OCI-LY3 (cell line): ENCODE measurements at regions not wholly inside any gene's neighbourhood (a gene's known extent, or its start where the extent isn't known, plus 50 kb on each side); places are given as distances from the start of the nearest gene placed in this dataset.

ENCODE experiments used
- H2AFZ ChIP-seq: fragments of 200-600, 300-600 bp; shearing (Covaris generic); 2 replicates; pipeline ENCODE4 v1.6.0; 2014; ENCODE audit warnings: antibody characterized with exemption, low read depth, low read length
- H3K27ac ChIP-seq: fragments of 200-600, 300-600 bp; sonication (generic); 2 replicates; pipeline ENCODE4 v1.5.1; 2014; ENCODE audit warnings: mild to moderate bottlenecking, low read length, moderate library complexity, mixed read lengths
- H3K27me3 ChIP-seq: fragments of 200-600, 300-600 bp; sonication (generic); 2 replicates; pipeline ENCODE4 v1.6.1; 2014; ENCODE audit warnings: low read depth, low read length, mixed read lengths
- H3K36me3 ChIP-seq: fragments of 200-600, 300-600 bp; sonication (generic); replicated peaks from 2 replicates; pipeline ENCODE3; 2014; ENCODE audit warnings: low read depth, low read length, mixed read lengths
- H3K4me1 ChIP-seq: fragments of 300-600, 200-600 bp; sonication (generic); 2 replicates; pipeline ENCODE4 v1.6.1; 2014; ENCODE audit warnings: low read length, mixed read lengths
- H3K4me2 ChIP-seq: fragments of 200-600, 300-600 bp; sonication (generic); 2 replicates; pipeline ENCODE4 v1.6.1; 2014; ENCODE audit warnings: low read length, mixed read lengths
- H3K4me3 ChIP-seq: fragments of 300-600, 200-600 bp; sonication (generic); 2 replicates; pipeline ENCODE4 v1.5.1; 2014; ENCODE audit warnings: antibody characterized with exemption, mild to moderate bottlenecking, low read length, moderate library complexity
- H3K79me2 ChIP-seq: fragments of 300-600, 200-600 bp; shearing (Covaris generic); 2 replicates; pipeline ENCODE4 v1.6.1; 2014; ENCODE audit warnings: mild to moderate bottlenecking, low read length, mixed read lengths
- H3K9ac ChIP-seq: fragments of 300-600, 200-600 bp; shearing (Covaris generic); 2 replicates; pipeline ENCODE4 v1.6.0; 2014; ENCODE audit warnings: mild to moderate bottlenecking, low read length, moderate library complexity
- H3K9me3 ChIP-seq: fragments of 200-600, 300-600 bp; shearing (Covaris generic); 2 replicates; pipeline ENCODE4 v1.6.1; 2014; ENCODE audit warnings: low read length, mixed read lengths; ENCODE audit not compliant: insufficient read depth
- H4K20me1 ChIP-seq: fragments of 200-600, 300-600 bp; sonication (generic); 2 replicates; pipeline ENCODE4 v1.6.1; 2016; ENCODE audit warnings: low read length, mixed read lengths; ENCODE audit not compliant: insufficient read depth
- CTCF ChIP-seq: fragments of 200-600, 300-600 bp; sonication (generic); IDR thresholded peaks from 2 replicates; pipeline ENCODE4 v1.5.1; 2014; ENCODE audit warnings: antibody characterized with exemption, low read length, low read depth
- EZH2phosphoT487 ChIP-seq: fragments of 200-600 bp; shearing (Covaris generic); IDR thresholded peaks from 2 replicates; pipeline ENCODE4 v1.6.1; 2018; ENCODE audit warnings: antibody characterized with exemption, mixed run types, low read depth

- Histone ChIP-seq H3K9ac (no peak overlapping the region), H3K27ac (no peak overlapping the region), H3K4me1 (no peaks in the 10 kb centered on the region), H3K79me2 (no peaks in the 10 kb centered on the region), H4K20me1 (no peaks in the 10 kb centered on the region), H2AFZ (no peak overlapping the region), H3K27me3 (no peaks in the 10 kb centered on the region), H3K4me3 (no peak overlapping the region), H3K9me3 (no peaks in the 10 kb centered on the region), H3K4me2 (no peak overlapping the region), H3K36me3 (no peaks in the 10 kb centered on the region)
- TF ChIP-seq CTCF: no peak
- TF ChIP-seq EZH2phosphoT487: no peak
These were observed 147.9 kb upstream of the PDE1C start for GRCh38 chr7:32218154-32218467.

- Histone ChIP-seq H3K27ac (no peak overlapping the region), H3K9ac (no peak overlapping the region), H2AFZ (no peak overlapping the region), H4K20me1 (no peaks in the 10 kb centered on the region), H3K4me2 (no peak overlapping the region), H3K36me3 (no peaks in the 10 kb centered on the region), H3K79me2 (no peaks in the 10 kb centered on the region), H3K4me3 (no peak overlapping the region), H3K27me3 (no peaks in the 10 kb centered on the region), H3K9me3 (no peaks in the 10 kb centered on the region), H3K4me1 (no peaks in the 10 kb centered on the region)
- TF ChIP-seq EZH2phosphoT487 (no peak), CTCF (no peak)
These were observed 147.3 kb upstream of the PDE1C start for GRCh38 chr7:32217341-32218153.

GRCh38 chr7:32216759-32217158 lies 146.6 kb upstream of the PDE1C start:
- Histone ChIP-seq H3K9ac (no peak overlapping the region), H3K4me2 (no peak overlapping the region), H3K9me3 (no peaks in the 10 kb centered on the region), H3K36me3 (no peaks in the 10 kb centered on the region), H3K27me3 (no peaks in the 10 kb centered on the region), H2AFZ (no peak overlapping the region), H3K79me2 (no peaks in the 10 kb centered on the region), H4K20me1 (no peaks in the 10 kb centered on the region), H3K4me1 (no peaks in the 10 kb centered on the region), H3K4me3 (no peak overlapping the region), H3K27ac (no peak overlapping the region)
- TF ChIP-seq EZH2phosphoT487: no peak
- TF ChIP-seq CTCF: peak; percentile 28; the same call in 1 of the 2 replicates

- Histone ChIP-seq H4K20me1 (no peaks in the 10 kb centered on the region), H3K27ac (no peak overlapping the region), H3K4me1 (no peaks in the 10 kb centered on the region), H3K9me3 (no peaks in the 10 kb centered on the region), H3K36me3 (no peaks in the 10 kb centered on the region), H3K9ac (no peak overlapping the region), H3K4me2 (no peak overlapping the region), H3K4me3 (no peak overlapping the region), H2AFZ (no peak overlapping the region), H3K27me3 (no peaks in the 10 kb centered on the region), H3K79me2 (no peaks in the 10 kb centered on the region)
- TF ChIP-seq CTCF: no peak
- no peak for TF ChIP-seq EZH2phosphoT487
These were observed 145.5 kb upstream of the PDE1C start for GRCh38 chr7:32215697-32216096.
